GM19372 (cell line): ENCODE measurements at regions not wholly inside any gene's neighbourhood (a gene's known extent, or its start where the extent isn't known, plus 50 kb on each side); places are given as distances from the start of the nearest gene placed in this dataset.
"Not testable (repeated sequence)": the region's sequence is repeated elsewhere in the genome, so short reads cannot be mapped to it uniquely, and the experiment has no call there.

ENCODE experiments used
- ATAC-seq: cut with Tn5 transposase; IDR thresholded peaks from one replicate; pipeline ENCODE4 v1.9.1; 2021; ENCODE audit warnings: mild to moderate bottlenecking, low read depth, moderate library complexity; ENCODE audit not compliant: unreplicated experiment

DNA sequence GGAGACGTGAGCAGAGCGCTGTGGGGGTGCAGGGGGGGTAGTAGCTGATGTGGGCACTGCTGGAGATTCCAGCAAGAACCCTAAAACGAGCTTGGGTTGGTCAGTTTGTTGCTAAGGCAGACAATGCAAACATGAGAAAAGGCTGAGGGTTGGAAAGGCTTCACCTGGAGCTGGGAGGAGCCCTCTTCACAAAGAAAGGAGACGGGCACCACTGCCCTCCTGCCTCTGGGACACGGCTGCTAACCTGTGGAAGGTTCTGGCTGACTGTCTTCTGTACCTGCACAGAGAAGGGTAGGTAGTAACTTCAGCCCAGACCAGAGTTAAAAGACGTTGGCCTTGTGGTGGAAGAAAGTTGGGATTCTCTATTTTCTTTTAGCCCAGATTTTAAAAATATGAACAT lies 108.7 kb downstream of the SUCLA2 start:
- no peak for ATAC-seq

DNA sequence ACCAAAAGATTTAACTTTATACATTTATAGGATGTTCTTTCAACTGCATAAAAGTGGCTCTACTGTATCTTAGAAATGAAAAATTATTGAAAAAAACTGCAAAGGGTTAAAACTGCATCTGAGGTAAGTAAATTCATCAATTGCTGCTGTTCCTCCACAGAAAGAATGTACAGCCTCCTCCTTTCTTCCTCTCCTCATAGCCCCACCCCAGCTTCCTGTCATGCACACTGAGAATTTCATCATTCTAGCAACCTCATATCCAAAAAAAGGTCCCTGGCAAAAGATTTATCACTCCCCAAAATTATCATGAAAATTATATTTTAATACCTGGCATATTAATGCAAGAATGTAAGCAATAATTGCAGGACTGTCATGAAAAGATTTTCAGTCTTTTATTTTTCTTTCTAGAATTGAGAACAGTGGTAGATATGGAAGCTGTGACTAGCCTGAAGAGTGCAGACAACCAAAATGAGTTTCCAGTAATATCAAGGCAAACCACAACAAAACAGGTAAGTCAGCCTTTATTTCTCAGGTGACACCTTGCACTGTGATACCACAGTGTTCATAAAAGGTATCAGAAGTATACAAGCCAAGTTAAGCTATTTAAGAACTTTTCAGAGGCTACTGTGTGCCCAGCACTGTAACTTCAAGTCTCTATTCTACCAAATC lies 110.8 kb downstream of the SUCLA2 start:
- no peak for ATAC-seq

DNA sequence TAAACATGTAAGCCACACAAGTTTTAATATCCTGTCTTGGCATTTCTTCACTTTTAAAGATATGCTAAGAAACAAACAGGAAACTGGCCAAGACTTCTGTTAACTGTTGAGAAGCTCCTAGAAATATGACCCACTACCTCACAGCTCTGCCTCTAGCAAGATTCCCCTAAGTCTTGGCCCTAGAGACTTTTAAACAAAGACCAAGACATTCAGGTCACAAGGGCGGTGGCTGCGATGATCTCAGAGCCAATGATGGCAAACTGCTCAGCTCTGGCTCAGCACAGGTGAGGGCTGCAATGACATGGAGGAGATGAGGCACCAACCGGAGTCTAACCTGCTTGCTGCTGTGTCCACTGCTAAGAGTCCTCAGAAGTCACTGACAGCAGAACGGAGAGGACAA lies 114.8 kb downstream of the SUCLA2 start:
- ATAC-seq, result no peak

DNA sequence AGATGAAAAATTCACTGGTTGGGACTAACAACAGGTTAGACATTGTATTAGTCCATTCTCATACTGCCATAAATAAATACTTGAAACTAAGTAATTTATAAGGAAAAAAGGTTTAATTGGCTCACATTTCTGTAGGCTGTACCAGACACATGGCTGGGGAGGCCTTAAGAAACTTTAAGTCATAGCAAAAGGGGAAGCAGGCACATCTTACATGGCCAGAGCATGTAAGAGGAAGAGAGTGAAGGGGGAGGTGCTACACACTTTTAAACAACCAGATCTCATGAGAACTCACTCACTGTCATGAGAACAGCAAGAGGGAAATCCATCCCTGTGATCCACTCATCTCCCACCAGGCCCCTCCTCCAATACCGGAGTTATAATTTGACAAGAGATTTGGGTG lies 125.9 kb downstream of the SUCLA2 start:
- no peak for ATAC-seq

DNA sequence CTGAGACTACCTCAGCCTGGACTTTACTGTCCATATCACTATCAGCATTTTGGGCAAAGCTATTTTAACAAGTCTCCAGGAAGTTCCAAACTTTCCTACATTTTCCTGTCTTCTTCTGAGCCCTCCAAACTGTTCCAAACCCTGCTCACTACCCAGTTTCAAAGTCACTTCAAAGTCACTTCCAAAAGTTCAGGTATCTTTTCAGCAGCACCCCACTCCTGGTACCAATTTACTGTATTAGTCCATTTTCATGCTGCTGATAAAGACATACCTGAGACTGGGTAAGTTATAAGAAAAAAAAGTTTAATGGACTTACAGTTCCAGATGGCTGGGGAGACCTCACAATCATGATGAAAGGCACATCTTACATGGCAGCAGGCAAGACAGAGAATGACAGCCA lies 127.1 kb downstream of the SUCLA2 start:
- not testable (repeated sequence) for ATAC-seq

- not testable (repeated sequence) for ATAC-seq
Observed at GRCh38 chr13:47873319-47873718, 127.8 kb downstream of the SUCLA2 start.

- ATAC-seq, result no peak
Observed at GRCh38 chr13:47869776-47870175, 131.3 kb downstream of the SUCLA2 start.

GRCh38 chr13:47865883-47866282 lies 135.2 kb downstream of the SUCLA2 start:
- no peak for ATAC-seq

GRCh38 chr13:47862841-47863240 lies 138.2 kb downstream of the SUCLA2 start:
- no peak for ATAC-seq

DNA sequence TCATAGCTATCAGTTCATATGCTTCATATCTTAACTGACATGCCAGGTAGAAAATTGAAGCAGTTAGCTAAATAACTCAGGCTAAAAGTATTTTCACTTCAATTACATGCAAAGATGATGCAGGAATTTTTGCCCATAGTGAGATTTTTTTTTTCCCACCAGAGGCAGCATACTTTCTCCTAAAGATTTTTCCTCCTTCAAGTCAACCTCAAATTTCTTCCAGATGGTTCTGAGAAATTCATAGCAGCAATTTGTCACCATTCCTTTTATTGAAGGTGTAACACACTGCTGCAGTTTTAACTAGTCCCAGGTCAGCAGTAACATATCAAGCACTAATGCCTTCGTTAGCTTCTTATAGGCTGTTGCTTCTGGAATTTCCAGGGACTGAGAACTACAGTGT lies 141.9 kb downstream of the SUCLA2 start:
- no peak for ATAC-seq

DNA sequence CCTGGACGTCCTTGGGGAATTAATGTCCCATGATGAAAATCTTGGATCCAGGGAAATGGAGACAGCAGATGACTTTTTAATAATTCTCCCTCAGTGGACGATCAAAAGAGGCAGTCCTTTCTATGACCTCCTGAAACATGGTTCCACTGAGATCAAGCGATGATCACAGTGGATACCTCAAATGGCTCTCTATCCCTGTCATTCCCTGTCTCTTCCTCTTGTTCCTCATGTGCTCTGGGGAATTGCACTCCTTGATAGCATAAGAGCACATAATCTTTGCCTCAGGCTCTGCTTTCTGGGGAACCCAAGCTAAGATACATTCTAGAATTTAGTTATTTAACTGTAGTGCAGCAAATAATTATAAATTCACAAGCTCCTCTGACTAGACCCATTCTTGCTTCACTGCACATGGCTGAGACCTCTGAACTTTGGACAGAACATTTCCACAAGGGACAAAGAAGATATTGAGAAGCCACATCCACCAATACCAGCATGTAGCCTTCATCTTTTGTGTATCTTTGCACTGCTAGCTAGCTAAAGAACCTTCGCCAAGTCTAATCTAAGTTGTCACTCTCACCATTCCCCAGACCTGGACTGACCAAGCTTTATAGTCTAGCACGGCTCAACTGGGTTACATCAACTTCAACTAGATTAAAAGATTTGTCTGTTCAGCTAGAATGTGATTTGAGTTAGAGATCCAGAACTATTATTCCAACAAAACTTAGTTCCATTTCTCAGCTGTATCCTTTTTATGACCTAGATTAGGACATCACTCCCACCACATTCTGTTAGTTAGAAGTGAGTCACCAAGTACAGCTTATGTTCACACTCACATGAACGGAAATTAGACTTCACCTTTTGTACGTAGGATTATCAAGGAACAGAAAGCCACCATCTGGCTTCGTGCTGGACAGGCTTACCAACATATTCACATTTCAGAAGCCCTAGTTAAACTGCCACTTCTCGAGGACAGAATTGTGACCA lies 142.7 kb downstream of the SUCLA2 start:
- no peak for ATAC-seq

DNA sequence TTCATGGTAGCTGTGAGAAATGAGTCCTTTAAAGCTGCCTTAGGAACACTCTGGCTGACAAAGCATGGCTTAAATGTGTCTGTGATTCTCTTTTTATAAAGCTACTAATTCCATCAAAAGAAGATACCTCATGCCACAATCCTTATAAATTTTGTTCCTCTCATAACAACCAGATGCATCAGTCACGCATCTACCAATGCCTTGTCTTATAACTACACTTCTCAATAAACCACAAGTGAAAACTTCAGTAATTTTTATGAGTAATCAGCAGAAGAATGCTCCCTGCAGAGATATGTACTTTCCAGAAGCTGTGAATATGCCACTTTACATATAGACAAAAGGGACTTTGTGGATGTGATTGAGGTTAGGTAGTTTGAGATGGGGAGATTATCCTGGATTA lies 147.8 kb downstream of the SUCLA2 start:
- no peak for ATAC-seq

DNA sequence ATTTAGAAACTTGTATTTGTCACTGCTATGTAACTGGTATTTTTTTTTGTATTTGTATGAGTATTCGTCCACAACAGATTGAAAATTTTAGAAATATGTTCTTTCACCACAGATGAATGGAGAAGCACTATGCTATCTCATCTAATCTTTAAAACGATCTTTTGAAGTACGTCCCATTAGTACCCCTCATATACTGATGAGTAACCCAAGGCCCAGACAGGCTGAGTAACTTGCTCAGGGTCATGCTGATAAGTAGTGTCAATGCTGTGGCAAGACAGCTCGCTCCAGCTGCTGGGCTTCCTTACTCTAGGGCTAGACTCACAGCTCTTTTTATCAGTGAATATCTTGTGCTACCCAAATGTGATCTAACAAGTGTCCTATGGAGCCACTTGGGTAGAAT lies 154.2 kb downstream of the SUCLA2 start:
- ATAC-seq, result no peak

GRCh38 chr13:47845981-47846380 lies 155.1 kb downstream of the SUCLA2 start:
- no peak for ATAC-seq

DNA sequence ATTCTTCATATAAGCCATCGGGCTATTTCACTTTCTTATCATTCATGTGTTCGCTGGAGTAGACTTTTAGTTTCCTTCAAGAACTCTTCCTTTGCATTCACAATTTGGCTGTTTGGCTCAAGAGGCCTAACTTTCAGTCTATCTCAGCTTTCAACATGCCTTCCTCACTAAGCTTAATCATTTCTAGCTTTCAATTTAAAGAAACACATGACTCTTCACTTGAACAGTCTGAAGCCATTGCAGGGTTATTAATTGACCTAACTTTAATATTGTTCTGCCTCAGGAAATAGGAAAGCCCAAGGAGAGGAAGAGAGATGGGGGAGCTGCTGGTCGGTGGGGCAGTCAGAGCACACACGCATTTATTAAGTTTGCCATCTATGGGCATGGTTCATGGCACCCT lies 158.1 kb downstream of the SUCLA2 start:
- ATAC-seq, result no peak

- no peak for ATAC-seq
Observed at GRCh38 chr13:47841151-47841550, 159.9 kb downstream of the SUCLA2 start.

GRCh38 chr13:47837906-47838305 lies 163.2 kb downstream of the SUCLA2 start:
- ATAC-seq, result no peak

GRCh38 chr13:47837104-47837880 lies 163.8 kb downstream of the SUCLA2 start:
- ATAC-seq, result no peak

DNA sequence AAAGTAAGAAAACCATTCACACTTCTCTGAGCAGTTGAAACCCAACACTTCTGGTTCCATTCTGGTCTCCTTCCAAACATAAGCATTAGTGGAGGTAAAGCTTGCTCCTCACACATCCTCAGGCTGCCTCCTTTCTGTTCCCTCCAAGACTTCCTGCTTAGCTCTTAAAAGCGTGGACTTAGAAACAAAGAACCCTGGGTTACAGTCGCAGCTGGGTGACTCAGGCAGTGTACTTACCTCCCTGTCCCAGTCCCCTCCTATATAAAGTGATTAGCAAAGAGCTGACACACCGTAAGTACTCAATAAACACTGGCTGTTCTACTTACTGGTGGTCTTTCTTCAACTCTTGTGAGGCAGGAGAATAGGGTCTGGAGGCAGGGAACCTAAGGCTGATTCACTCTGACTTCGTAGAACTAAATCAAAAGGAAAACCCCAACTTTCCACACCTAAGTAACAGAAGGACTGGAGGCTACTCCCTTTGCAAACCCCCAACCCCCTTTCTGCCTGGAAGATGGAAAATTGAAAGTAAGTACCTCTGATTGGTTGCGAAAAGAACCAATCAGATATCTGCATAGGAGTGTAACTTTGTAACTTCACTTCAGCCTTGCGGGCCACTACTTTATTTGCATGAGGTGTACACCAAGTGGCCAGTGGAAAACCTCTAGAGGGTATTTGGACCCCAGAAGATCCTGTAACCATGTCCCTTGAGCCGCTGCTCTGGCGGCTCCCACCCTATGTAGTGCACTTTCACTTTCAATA lies 165.4 kb downstream of the SUCLA2 start:
- ATAC-seq, result no peak

DNA sequence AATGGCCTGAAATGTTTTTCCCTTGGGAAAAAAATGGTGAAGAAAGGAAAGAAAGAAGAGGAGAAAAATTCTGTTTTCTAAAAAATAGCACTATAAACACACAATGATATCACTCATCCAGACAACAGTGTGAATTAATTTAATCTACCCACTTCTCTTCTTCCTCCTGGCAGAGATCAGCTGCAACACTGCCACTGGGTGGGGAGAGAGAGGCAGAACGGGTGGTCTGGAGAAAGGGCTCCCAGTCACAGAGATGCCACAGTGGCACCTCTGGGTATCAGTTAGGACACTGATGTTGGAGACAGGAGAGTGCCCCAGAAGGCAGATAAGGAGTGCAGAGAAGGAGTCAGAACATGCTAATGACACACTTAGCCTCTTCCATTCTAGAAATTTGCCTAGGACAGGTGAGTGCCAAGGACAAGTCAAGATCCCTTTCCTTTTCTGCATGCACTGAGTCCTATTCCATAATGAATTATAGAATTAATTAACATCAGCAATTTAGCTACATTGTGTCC lies 168.6 kb downstream of the SUCLA2 start:
- no peak for ATAC-seq
